Fibroblast of skin of right biceps (primary cell): ENCODE measurements at regions not wholly inside any gene's neighbourhood (a gene's known extent, or its start where the extent isn't known, plus 50 kb on each side); places are given as distances from the start of the nearest gene placed in this dataset.

Source experiments
- DNase-seq: peaks from one replicate; pipeline ENCODE4 v3.0.0-alpha.2; 2013

DNA sequence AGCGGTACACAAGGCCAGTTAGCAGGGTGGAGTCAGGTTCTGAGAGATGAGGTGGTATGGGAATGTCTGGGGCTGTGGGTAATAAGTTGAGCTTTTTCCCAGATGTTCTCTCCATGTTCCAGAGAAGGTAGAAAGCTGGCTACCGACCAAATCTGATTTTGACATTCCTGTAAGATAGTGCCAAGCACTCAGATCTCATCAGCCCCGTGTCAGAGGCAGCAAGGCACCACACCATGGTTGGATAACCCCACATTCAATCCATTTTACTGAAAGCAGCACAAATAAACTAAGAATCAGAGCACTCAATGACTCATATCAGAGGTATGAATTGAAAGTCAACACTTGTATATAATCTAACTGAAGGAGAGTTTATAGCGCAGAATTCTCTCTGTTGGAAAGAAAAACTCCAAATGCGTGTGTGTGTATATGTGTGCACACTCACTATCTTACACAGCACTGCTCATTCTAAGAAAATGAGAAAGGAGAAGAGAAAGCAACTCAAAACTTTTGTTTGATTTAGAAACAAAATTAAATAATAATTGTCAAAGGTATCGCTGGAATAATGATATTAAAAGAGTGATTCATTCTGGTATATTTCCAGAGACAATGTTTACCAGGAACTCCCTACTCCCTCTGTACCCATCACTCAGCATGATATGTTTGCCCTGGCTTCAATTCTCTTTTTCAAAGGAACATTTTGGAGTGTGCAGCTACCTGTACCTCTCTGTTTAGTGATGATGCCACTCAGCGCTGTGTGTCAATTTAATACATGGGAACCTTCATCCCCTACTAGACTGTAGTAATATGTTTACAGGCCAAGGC is 375.1 kb upstream of the ID2 start:
- DNase-seq: peak; percentile 66

DNA sequence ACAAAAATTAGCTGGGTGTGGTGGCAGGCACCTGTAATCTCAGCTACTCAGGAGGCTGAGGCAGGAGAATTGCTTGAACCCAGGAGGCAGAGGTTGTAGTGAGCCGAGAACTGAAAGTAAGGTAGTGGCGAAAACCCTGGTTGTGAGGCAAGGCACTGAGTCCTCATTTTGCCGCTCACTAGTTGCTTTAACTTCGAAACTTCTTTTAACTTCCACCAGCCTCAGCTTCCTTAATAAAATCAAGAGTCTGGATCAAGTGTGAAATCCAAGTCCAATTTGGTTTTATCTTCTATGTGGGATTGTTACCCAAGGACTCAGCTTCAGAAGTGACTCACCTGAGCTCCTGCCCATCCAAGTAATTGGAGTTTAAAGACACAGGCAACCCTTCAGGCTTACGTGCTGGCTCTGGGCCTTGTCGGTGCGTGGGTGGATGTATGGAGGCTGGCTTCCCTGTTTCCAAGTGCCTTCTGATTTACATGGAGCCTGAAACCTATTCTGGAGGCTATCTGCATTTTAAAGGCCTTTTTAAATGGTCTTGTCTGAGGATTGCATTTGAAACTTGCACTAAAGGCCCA is 374.2 kb upstream of the ID2 start:
- DNase-seq: no peak

DNA sequence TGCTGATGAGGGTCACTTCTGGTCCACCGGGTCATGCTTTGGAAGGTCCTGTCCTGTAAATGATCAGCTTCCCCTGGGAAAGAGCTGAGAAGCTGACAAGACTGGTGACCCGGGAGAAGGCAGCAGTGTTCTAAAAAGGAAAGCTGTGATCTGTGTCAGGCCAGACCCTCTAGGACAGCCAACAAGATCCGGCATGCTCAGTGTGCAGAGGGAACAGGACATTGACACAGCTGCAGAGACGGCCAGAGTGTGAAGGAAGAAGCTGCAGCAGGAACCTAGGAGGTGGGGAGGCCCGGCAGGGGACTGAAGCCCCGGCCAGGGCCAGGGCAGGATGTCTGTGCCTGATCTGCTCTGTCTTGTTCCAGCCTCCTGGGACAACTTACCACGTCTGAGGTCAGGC is 372.7 kb upstream of the ID2 start:
- no peak for DNase-seq

DNA sequence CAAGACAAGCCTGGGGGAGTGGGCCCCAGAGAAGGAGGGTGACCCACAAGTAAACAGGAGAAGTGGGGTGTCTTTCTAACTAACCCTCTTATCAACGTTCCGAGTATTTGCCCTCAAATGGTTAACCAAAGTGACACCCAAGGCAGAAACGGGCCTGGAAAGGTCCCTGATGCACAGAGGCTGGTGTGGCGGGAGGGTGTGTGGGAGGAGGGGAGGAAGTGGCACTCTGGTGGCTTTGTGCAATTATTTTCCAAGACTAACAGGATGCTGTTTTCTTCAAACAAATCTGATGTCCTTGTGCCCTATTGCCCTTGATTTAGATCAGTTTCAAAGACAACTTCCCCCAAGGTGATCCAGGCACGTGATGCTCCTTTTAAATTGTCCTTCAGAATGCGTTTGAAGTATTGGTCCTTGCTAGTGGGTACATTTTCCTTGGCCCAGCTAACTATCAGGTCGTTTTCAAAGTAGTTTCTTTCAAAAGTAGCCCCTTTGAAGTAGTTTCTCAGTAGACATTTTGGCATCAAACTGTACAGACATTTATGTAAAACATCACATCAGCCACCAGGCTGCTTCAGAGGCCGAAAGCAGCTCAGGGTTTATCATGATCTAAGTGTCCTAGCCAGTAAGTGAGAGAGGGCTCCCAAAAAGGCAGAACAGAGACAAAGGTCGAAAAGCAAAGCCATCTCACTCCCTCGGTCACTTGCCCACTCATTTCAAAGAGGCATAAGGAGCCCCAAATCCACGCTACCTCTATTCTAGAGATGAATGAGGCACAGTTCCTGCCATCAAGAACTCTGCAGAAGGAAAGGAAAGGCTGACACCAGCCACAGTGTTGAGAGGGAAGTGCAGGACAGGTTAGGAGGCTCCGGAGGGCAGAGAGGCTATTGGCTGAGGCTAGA is 371.1 kb upstream of the ID2 start:
- DNase-seq: no peak

DNA sequence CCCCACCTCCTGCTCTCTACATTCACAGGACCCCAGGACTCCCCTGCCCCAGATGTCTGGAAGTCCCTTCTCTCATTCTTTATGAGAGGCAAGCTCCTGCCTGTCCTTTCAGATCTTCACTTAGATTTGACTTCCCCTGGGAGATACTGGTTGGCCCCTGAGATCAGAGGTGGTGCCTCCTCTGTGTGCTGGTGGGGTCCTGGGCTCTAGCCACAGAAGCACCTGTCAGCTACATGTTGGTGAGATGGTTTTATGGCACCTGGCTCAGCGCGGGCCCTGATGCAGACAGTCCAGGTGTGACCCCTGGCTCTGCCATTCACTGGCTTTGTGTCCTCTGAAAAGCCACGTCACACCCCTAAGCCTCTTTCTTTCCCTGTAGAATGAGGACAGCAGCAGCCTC is 369.6 kb upstream of the ID2 start:
- DNase-seq: no peak

DNA sequence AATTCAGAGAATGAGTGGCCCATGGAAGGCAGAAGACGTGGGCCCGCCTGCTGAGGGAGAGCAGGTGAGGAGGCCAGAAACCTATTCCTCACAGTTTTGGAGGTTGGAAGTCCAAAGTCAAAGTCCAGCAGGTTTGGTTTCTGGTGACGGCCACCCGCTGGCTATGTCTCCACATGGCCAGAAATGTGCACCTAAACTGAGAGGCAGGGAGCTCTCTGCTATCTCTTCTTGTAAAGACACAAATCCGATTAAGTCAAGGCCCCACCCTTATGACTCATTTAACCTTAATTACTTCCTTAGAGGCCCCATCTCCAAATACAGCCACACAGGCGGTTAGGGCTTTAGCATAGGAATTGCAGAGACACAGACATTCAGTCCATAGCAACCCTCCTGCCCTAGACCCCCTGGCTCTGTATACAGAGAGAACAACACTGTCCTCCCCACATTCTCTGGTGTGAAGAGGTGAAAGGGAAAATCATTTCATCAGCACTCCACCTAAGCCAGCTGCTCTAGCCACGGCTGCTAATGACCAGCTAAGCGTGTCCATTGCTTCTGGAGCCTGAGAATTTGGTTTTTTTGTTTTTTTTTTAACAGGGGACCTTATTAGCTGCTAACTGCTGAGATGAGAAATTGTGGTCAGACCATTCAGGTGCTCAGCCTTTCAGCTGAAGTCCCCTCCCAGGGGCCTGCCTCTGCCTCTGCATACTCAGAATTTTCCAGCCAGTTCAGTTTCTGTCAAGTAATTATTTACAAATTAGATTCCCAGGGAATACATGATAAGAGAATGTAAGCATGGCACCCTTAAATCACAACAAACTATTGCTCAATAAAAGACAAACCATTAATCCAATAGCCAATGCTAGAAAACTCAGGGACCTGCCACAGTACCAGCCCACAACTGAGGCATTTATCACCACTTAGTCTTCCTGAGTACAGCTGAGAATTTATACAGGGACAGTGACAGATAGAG is 368.7 kb upstream of the ID2 start:
- peak; percentile 52 for DNase-seq

DNA sequence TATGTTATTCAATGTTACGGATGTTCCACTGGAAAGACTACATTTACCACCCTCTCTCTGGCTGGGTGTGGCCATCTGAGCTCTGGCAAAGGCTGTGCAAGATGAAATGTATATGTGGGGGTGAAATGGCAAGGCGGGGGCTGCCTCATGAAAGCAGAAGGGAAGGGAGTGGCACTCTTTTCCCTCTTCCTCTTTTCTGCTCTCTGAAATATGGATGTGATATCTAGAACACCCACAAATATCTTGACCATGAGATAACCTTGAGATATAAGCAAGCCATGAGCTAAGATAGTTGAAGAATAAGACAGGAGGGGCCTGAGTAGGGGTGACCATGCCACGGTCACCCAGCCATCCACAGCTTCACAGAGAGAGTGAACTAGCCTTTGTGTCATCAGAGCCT is 367.8 kb upstream of the ID2 start:
- no peak for DNase-seq

DNA sequence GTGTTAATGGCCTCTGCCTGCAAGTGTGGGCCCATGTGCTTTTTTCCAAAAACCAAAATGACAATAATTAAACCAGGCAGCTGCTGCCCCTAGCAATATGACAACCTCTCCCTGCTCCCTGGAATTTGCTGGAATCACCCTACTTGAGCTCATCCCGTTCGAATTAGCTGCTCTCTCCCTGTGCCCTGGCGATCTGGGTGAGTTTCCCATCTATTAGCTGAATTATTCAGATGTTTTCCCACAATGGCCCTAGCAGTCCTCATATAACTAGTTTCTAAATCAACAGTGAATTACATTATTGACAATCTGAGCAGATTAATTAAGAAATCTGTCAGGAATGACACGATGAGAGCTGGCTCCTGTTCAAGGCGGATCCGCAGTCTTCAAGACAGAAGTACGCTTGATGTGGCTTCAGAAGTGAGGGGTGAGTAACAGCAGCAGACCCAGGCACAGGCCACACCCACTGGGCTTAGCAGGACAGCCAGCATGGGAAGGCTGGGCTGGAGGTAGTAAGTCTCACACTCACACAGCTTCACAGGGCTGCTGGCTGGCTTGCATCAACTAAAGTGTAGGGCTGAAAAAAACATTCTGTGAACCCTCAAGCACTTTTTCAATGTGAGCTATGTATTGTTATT is 366.2 kb upstream of the ID2 start:
- peak; percentile 48 for DNase-seq

DNA sequence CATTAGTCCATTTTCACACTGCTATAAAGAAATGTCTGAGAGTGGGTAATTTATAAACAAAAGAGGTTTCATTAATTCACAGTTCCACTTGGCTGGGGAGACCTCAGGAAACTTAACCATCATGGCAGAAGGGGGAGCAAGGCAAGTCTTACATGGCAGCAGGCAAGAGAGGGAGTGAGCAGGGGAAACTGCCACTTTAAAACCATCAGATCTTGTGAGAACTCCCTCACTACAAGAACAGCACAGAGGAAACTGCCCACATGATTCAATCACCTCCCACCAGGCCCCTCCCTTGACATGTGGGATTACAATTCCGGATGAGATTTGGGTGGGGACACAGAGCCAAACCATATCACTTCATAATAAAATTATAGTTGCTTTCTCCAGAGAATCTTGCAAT is 365.5 kb upstream of the ID2 start:
- no peak for DNase-seq

DNA sequence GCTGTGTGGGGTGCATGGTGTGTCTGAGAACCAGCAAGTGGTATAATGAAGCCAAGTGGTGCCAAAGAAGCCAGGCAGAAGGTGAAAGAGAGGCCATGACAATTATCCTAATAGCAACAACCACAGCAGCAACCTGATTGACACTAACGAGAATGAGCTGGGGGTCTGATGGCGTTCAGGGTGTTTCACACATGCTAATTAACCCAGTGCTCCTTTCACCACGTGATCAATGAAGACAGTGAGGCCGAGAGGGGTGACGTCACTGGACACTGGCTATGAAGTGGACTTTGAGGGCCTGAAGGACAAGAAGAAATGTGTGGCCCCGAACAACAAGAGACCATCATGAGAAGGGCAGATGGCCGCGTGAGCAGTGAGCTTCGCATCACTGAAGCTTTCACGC is 364.4 kb upstream of the ID2 start:
- no peak for DNase-seq

DNA sequence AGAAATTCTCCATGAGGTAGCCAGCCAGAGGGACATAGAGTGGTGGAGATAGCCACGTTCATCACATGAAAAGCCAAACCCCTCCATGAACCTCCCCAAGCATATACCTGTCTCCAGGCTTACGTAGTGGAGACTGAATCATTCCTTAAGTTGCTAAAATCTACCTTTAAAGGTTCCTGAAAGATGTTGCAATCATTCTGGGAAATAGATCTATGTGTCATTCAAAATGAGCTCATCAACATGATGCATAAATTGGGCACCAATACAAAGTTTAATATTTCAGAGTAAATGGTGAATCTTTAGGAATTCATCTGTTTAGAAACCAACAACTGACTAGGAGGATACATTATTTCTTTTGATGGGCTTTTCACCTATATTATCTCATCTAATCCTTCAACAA is 362.6 kb upstream of the ID2 start:
- peak; percentile 41 for DNase-seq

DNA sequence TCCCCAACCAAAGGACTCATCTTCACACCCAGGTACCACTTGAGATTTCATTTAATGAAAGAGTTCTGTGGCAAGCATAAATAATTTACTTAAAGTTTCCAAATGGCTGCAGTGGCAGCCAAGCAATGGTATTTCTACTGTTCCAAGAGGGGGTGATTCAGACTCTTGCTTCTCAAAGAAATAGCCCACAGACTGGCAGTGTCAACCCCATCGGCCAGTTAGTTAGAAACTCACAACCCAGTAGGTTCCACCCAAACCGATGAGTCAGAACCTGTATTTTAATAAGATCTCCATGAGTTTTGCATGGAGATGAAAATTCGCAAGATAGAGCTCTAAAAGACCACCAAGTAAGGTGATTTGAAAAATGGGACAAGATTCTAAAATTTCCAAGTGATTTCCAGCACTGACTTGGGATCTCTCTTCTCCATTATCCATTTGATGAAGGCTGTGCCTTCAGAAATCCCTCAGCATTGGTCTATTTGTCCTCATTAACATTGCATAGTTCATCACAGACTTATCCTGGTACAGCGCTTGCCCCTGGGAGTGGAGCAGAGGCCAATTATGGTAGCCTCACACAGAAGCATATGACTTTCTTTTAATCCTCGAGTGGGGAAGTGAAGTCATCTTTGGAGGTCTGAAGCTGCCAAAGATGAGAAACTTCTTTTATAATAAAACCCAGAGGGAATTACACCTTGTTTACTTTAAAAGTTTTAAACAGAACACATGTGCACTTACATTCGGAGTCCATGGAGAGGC is 361.4 kb upstream of the ID2 start:
- DNase-seq: no peak

DNA sequence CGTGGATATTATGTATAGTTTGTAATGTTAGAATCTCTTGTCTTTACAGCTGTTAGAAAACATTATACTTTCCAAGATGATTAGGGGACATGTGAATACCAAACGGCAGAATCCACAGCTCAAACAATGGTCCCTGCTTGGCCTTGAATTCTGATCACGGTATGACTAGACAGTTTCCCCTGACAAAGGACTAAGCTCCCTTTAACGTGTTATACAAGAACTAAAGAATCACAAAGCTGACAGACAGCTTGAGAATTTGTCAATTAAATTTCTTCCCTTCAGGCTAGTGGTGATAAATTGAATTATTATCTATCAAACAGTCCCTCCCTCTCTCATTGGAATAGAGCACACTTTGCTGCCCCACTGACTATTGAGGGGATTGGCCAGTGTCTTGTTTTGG is 359.2 kb upstream of the ID2 start:
- DNase-seq: no peak

DNA sequence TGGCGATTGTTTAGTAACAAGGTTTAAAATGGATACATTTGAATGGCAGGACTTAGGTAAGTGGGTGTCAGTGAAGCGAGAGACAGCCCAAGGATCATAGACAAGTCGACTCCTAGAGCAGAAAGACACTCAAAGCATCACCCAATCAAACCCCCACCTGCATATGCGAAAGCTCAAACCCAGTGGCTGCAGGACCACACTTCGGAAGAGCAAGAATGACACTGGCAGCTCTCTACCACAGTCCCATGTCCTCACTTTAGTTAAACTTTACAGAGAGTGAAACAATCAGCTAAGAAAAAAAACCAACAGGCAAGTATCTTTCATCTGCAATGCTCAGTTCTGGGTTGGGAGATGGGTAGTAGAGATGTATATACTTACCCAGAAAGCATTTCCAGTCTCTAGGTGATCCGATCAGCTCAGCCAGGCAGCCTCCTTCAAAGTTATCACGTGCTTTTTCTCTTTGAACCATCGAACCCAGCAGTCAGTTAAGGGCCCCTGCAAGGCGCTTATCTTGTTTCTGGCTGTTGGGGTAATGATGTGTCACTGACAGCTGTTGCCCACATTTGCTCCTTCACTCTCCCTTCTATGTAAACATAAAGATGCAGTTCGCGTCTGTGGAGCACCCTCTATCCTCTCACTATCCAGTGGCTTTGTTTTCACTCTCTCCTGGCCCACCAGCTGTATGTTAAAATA is 357.5 kb upstream of the ID2 start:
- peak; percentile 26 for DNase-seq

DNA sequence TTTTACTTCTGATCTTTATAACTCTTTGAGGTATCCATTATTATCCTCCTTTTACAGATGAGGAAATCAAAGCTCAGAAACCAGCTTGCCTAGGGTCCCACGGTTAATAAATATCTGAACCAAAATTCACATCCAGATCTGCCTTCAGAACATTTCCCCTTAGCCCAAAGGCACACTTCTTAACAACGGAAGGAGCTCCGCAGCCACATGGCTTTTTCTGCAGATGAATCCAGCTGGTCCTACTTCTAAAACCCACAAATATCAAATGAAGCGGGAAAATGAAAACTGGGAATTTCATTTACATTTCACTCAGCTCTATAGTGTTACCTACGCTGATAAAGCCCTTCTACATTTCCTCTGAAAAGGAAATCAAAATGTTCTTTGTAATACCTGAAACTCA is 357.0 kb upstream of the ID2 start:
- no peak for DNase-seq

DNA sequence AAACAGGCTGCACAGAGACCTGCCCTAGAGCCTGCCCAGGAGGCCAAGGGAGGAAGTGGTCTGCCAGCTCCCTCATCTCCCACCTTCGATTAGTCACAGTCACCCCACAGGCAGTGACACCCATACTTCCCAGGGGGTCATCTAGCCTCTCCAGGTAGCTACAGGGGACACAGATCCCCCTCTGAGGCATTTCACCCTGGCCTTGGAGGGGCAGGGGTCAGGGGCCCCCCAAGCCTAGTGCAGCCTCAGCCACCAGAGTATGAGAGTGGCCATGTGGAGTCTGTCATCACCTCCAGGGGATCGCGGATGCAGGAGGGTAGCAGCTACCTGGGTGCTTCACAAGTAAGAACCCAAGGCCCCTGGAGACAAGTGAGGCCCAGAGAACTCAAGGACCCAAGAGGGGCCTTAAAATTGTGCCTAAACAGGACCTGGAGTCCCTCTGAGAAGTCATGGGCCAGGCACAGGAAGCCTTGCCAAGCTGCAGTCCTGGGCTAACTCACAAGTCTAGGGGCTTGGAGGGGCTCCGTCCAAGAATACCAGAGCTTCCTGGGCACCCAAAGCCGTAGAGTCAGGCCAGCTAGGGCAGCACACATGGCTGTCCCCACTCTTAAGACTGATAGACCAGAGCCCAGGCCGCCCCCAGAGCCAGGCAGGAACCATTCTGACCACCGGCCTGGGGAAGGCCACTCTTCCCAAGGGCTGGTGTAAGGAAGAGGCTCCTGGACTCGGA is 354.3 kb upstream of the ID2 start:
- no peak for DNase-seq

DNA sequence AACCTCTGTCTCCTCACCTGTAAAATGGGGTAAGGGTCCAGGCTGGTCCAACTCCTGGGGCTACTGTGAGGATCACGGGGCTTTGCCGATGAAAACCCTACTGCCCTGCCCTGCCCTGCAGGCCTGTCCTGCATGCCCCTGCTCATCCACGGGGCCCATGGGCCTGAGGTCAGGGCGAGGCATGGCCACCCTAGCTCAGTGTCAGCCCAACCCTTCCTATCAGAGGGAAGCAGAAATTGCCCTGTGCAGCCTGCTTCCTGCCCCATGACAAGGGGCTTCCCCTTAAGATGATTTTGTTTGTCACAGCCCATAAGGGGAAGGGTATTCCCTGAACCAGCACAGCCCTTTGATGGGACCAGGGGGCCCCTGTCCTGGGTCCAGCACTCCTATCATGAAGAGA is 353.6 kb upstream of the ID2 start:
- DNase-seq: no peak

DNA sequence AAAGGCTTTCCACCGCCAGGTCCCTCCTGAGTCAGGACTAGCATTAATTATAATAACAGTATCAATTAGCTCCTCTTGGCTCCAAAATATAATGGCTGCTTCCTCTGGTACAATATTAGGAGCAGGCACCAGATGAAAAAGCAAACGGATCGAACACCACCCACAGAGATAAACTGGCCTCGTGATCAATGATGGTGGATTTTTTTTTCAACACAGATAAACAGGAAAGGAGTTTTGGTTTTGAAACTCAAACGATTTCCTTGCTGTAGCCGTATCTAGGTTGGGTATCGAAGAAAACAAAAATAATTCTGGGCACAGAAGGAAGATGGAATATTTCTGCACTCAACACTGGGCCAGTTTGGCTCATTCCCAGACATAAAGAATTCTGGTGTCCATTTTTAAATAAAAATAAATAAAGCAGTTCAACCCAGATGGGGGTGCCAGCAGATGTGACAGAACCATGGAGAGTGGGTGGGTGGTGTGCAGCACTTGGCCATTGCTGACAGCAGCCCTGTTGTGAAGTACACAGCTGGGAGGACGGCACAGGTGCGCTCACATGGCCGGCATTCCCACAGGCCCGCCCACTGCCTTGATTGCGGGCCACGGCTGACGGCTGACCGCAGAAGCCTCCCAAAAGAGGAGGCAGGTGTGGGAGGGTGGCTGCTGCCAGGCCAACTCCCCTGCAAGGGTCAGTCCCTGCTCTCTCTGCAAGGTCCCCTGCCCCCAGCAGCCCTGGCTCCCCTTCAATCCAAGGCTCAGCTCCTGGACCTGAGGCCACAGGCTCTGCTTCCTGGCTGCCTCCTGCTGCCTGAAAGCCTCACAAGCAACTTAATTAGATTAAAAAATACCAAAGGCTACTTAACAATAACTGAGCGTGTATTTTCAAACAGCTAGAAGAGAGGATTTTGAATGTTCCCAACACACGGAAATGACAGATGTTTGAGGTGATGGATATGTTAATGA is 351.9 kb upstream of the ID2 start:
- no peak for DNase-seq

DNA sequence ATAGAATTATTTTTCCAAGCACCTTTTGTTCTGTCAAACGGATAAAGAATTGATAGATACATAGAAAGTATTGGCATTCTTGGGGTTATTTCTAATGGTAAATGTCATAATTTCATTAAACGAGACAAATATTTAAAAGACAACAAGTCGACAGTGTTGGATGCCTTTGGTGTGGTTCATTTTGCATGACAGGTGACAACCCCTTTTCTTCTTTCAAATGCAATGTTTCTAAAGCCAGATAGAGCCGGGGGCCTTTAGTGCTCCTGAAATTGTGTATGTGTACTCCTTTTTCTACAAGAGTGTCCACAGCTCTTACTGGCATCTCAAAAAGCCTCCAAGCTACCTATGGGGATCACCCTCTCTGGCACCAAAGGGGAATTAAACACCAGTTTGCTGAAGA is 350.8 kb upstream of the ID2 start:
- no peak for DNase-seq
